ENCODE measurements at regions not wholly inside any gene's neighbourhood (a gene's known extent, or its start where the extent isn't known, plus 50 kb on each side); places are given as distances from the start of the nearest gene placed in this dataset.

- 80% methylated on average over 12 of the region's 12 CpGs for WGBS, 2 donors
- H3K36me3 ChIP-seq: peaks cover 0 to 64% (median 17%) of the 10 kb centered on the region in 9 donors
- ATAC-seq (no peak), DNase-seq (no peak)
- H3K4me1 ChIP-seq: peaks cover 18 to 54% (median 41%) of the 10 kb centered on the region in 9 donors
- H3K27ac ChIP-seq: no peak overlapping the region
- intact Hi-C loops (cut with DNase I): no loop called here
- no peaks in the 10 kb centered on the region for H3K27me3 ChIP-seq
- TF ChIP-seq CTCF (IDR thresholded peaks at IDR 0.05): no peak
- H3K4me3 ChIP-seq: no peak overlapping the region
- no peaks in the 10 kb centered on the region for H3K9me3 ChIP-seq
Measured at GRCh38 chr12:124484067-124484466, 83.3 kb downstream of the NCOR2 start.

GRCh38 chr12:124482901-124483799 is 84.3 kb downstream of the NCOR2 start:
- ATAC-seq: no peak
- Histone ChIP-seq H3K9me3 (no peaks in the 10 kb centered on the region), H3K27me3 (no peaks in the 10 kb centered on the region), H3K36me3 (peaks cover 0 to 69% (median 20%) of the 10 kb centered on the region in 9 donors), H3K27ac (no peak overlapping the region), H3K4me3 (no peak overlapping the region), H3K4me1 (peaks cover 14 to 53% (median 33%) of the 10 kb centered on the region in 9 donors)
- no peak for DNase-seq
- intact Hi-C loops (cut with DNase I): no loop called here
- 92% methylated on average over 27 of the region's 27 CpGs for WGBS, 2 donors
- no peak for TF ChIP-seq CTCF (IDR thresholded peaks at IDR 0.05)

GRCh38 chr12:124482567-124482893 is 84.9 kb downstream of the NCOR2 start:
- 90 to 91% methylated on average over 6 of the region's 6 CpGs for WGBS, 2 donors

More at GRCh38 chr12:124482567-124482893, 84.9 kb downstream of the NCOR2 start:
- TF ChIP-seq CTCF (IDR thresholded peaks at IDR 0.05): no peak
- no peak overlapping the region for H3K27ac ChIP-seq
- H3K27me3 ChIP-seq: no peaks in the 10 kb centered on the region
- no peak overlapping the region for H3K4me3 ChIP-seq
- ATAC-seq (no peak), DNase-seq (no peak)
- peaks cover 11 to 50% (median 27%) of the 10 kb centered on the region in 9 donors for H3K4me1 ChIP-seq
- intact Hi-C loops (cut with DNase I): no loop called here
- peaks cover 0 to 75% (median 27%) of the 10 kb centered on the region in 9 donors for H3K36me3 ChIP-seq
- no peaks in the 10 kb centered on the region for H3K9me3 ChIP-seq

All from heart right ventricle (tissue), 16 donors.